Suprapubic skin (tissue), 3 donors: ENCODE measurements at regions not wholly inside any gene's neighbourhood (a gene's known extent, or its start where the extent isn't known, plus 50 kb on each side); places are given as distances from the start of the nearest gene placed in this dataset.
"Not testable (repeated sequence)": the region's sequence is repeated elsewhere in the genome, so short reads cannot be mapped to it uniquely, and the experiment has no call there.

ENCODE experiments used
- POLR2AphosphoS5 ChIP-seq, 3 donors: sonication (generic); formaldehyde crosslinking; IDR thresholded peaks; one replicate each; pipeline ENCODE4 v1.6.1; 2017; ENCODE audit warnings: antibody characterized with exemption in 3 of 3
- TF ChIP-seq, protein P1 (sequence below), 2 donors: fragments of 200-600 bp in 1 of 2; fragments of 450-650 bp in 1 of 2; sonication (generic) in 1 of 2; IDR thresholded peaks; one replicate each; pipeline ENCODE4 v1.5.1; 2016 to 2019; ENCODE audit warnings: antibody characterized with exemption in 2 of 2, mild to moderate bottlenecking in 1 of 2, moderate library complexity in 1 of 2

GRCh38 chr9:63337899-63338604 lies 1947.0 kb downstream of the FOXD4L5 start:
- TF ChIP-seq, protein P1, sequence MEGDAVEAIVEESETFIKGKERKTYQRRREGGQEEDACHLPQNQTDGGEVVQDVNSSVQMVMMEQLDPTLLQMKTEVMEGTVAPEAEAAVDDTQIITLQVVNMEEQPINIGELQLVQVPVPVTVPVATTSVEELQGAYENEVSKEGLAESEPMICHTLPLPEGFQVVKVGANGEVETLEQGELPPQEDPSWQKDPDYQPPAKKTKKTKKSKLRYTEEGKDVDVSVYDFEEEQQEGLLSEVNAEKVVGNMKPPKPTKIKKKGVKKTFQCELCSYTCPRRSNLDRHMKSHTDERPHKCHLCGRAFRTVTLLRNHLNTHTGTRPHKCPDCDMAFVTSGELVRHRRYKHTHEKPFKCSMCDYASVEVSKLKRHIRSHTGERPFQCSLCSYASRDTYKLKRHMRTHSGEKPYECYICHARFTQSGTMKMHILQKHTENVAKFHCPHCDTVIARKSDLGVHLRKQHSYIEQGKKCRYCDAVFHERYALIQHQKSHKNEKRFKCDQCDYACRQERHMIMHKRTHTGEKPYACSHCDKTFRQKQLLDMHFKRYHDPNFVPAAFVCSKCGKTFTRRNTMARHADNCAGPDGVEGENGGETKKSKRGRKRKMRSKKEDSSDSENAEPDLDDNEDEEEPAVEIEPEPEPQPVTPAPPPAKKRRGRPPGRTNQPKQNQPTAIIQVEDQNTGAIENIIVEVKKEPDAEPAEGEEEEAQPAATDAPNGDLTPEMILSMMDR (IDR thresholded peaks at IDR 0.05), result not testable (repeated sequence)
- peak in 1 of 3 donors; percentile 24 for TF ChIP-seq POLR2AphosphoS5 (IDR thresholded peaks at IDR 0.05)
